Peyer's patch (tissue), 4 donors: ENCODE measurements at regions not wholly inside any gene's neighbourhood (a gene's known extent, or its start where the extent isn't known, plus 50 kb on each side); places are given as distances from the start of the nearest gene placed in this dataset.

Experiments
- CTCF ChIP-seq, 6 experiments: fragments of 450-650 bp in 4 of 6; fragments of 200-600 bp in 2 of 6; sonication (generic) in 1 of 6; IDR thresholded peaks; one replicate each; pipeline ENCODE4 v1.5.1; 2017 to 2019; ENCODE audit warnings: antibody characterized with exemption in 6 of 6, mild to moderate bottlenecking in 3 of 6, moderate library complexity in 1 of 6
- POLR2A ChIP-seq, 2 donors: fragments of 450-650 bp; IDR thresholded peaks; one replicate each; pipeline ENCODE4 v1.5.1; 2017; ENCODE audit warnings: antibody characterized with exemption in 2 of 2, mild to moderate bottlenecking in 2 of 2, moderate library complexity in 2 of 2

GRCh38 chr10:120691625-120692024, 159.5 kb upstream of the WDR11 start:
- no peak for TF ChIP-seq CTCF (IDR thresholded peaks at IDR 0.05)
- TF ChIP-seq POLR2A (IDR thresholded peaks at IDR 0.05) = no peak
